ENCODE measurements at regions not wholly inside any gene's neighbourhood (a gene's known extent, or its start where the extent isn't known, plus 50 kb on each side); places are given as distances from the start of the nearest gene placed in this dataset.

DNA sequence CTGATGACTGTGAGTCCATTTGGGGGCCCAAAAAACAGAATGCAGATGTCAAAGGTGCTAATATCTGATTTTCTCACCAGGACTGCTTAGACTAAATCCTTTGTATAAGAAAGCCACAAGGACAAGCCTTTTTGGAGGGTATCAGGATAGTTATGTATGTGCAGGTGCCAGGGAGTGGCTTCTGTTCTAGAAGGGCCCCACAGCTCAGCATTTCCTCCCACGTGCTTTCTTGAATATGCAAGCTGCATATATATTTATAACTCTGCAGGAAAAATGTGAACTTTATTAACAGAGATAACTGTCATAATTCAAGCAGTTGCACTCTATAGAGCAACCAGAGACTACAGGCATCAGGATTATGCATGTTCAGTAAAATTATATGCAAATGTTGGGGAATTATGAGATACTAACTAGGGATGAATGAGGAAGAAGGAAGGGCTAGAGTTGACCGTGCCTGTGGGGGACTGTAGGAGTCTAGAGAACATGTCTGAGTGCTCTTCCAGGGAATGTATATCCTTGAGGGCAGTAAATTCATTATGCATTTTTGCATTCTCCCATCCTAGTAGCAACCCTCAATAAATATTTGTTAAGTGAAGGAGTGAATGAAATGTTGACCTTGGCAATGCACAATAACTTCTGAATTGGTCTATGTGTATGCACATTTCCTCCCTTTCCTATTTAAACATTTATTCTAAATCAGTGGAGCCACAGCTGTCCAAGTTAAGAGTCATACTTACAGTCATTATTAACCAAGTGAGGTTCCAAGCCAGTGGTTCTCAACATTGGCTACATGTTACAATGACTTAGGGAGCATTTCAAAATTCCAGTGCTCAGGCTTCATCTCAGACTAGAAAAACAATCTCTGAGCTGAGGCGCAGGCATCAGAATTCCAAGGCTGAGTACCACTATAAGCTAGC, 94.8 kb upstream of the ANKRD28 start:
- TF ChIP-seq, protein P1, sequence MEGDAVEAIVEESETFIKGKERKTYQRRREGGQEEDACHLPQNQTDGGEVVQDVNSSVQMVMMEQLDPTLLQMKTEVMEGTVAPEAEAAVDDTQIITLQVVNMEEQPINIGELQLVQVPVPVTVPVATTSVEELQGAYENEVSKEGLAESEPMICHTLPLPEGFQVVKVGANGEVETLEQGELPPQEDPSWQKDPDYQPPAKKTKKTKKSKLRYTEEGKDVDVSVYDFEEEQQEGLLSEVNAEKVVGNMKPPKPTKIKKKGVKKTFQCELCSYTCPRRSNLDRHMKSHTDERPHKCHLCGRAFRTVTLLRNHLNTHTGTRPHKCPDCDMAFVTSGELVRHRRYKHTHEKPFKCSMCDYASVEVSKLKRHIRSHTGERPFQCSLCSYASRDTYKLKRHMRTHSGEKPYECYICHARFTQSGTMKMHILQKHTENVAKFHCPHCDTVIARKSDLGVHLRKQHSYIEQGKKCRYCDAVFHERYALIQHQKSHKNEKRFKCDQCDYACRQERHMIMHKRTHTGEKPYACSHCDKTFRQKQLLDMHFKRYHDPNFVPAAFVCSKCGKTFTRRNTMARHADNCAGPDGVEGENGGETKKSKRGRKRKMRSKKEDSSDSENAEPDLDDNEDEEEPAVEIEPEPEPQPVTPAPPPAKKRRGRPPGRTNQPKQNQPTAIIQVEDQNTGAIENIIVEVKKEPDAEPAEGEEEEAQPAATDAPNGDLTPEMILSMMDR (IDR thresholded peaks at IDR 0.05; ENCODE audit: poor library complexity, severe bottlenecking), result no peak
- TF ChIP-seq, protein P2, sequence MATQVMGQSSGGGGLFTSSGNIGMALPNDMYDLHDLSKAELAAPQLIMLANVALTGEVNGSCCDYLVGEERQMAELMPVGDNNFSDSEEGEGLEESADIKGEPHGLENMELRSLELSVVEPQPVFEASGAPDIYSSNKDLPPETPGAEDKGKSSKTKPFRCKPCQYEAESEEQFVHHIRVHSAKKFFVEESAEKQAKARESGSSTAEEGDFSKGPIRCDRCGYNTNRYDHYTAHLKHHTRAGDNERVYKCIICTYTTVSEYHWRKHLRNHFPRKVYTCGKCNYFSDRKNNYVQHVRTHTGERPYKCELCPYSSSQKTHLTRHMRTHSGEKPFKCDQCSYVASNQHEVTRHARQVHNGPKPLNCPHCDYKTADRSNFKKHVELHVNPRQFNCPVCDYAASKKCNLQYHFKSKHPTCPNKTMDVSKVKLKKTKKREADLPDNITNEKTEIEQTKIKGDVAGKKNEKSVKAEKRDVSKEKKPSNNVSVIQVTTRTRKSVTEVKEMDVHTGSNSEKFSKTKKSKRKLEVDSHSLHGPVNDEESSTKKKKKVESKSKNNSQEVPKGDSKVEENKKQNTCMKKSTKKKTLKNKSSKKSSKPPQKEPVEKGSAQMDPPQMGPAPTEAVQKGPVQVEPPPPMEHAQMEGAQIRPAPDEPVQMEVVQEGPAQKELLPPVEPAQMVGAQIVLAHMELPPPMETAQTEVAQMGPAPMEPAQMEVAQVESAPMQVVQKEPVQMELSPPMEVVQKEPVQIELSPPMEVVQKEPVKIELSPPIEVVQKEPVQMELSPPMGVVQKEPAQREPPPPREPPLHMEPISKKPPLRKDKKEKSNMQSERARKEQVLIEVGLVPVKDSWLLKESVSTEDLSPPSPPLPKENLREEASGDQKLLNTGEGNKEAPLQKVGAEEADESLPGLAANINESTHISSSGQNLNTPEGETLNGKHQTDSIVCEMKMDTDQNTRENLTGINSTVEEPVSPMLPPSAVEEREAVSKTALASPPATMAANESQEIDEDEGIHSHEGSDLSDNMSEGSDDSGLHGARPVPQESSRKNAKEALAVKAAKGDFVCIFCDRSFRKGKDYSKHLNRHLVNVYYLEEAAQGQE (IDR thresholded peaks at IDR 0.05; ENCODE audit: borderline replicate concordance), result no peak
- no peak for TF ChIP-seq RAD21 (conservative IDR thresholded peaks at IDR 0.05)
- TF ChIP-seq EZH2 (IDR thresholded peaks at IDR 0.05; ENCODE audit: borderline replicate concordance, insufficient read depth, low read length, poor library complexity, severe bottlenecking), result no peak
- TF ChIP-seq TAF1 (IDR thresholded peaks at IDR 0.05; ENCODE audit: low read depth), result no peak
- no peak for TF ChIP-seq EP300 (conservative IDR thresholded peaks at IDR 0.05; ENCODE audit: poor library complexity, severe bottlenecking)
